AG10803 (cell line): ENCODE measurements at regions not wholly inside any gene's neighbourhood (a gene's known extent, or its start where the extent isn't known, plus 50 kb on each side); places are given as distances from the start of the nearest gene placed in this dataset.

Source experiments
- DNase-seq: peaks from one replicate; pipeline ENCODE4 v3.0.0; 2010; ENCODE audit warnings: low read depth
- H3K4me3 ChIP-seq: 2 replicates; pipeline ENCODE4 v1.5.1; 2011; ENCODE audit warnings: mild to moderate bottlenecking, low read length, control low read depth
- CTCF ChIP-seq: conservative IDR thresholded peaks from 2 replicates; pipeline ENCODE4 v1.5.1; 2011; ENCODE audit warnings: mild to moderate bottlenecking, low read length, control low read depth, inconsistent platforms

- H3K4me3 ChIP-seq = no peak overlapping the region
- DNase-seq = no peak
- TF ChIP-seq CTCF = no peak
Observed at GRCh38 chr3:182622241-182622545, 171.1 kb upstream of the ATP11B start.

GRCh38 chr3:182626484-182627467 is 166.5 kb upstream of the ATP11B start:
- H3K4me3 ChIP-seq = no peak overlapping the region
- no peak for TF ChIP-seq CTCF
- no peak for DNase-seq

GRCh38 chr3:182628531-182628930 is 164.8 kb upstream of the ATP11B start:
- no peak for TF ChIP-seq CTCF
- DNase-seq = no peak
- no peak overlapping the region for H3K4me3 ChIP-seq

DNA sequence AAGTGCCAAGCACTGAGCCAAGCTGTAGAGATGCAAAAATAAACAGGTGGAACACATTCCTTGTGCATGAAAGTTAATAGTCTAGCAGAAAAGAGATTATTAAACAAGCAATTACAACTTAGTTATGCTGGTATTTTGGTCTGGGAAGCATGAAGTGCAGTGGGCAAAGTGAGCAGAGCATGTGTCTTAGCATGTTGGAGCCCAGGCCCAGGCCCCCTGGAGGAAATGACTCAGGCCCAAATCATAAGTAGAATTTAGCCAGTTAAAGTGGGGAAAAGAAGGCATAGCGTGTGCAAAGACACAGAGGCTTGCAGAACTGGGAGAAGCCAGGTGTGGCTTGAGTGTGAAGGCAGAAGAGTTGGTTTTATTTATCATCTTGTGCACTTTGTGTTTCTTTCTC is 163.8 kb upstream of the ATP11B start:
- no peak for TF ChIP-seq CTCF
- no peak for DNase-seq
- H3K4me3 ChIP-seq = no peak overlapping the region

GRCh38 chr3:182631183-182632076 is 161.9 kb upstream of the ATP11B start:
- DNase-seq = no peak
- no peak for TF ChIP-seq CTCF
- no peak overlapping the region for H3K4me3 ChIP-seq

- DNase-seq = no peak
- TF ChIP-seq CTCF = no peak
Observed at GRCh38 chr3:182632077-182632393, 161.3 kb upstream of the ATP11B start.

More at GRCh38 chr3:182632077-182632393, 161.3 kb upstream of the ATP11B start:
- H3K4me3 ChIP-seq = no peak overlapping the region
